SK-N-SH (cell line): ENCODE measurements at regions not wholly inside any gene's neighbourhood (a gene's known extent, or its start where the extent isn't known, plus 50 kb on each side); places are given as distances from the start of the nearest gene placed in this dataset.

Source experiments
- CTCF ChIA-PET: fragments of 300-600, 350-600 bp; formaldehyde crosslinking; extraction: SDS; loops from one replicate; lab custom pipeline; 2021; lab: Yijun Ruan, JAX
- POLR2A ChIA-PET: fragments of 350-600 bp; sonication (Branson Sonifier 250); formaldehyde crosslinking; extraction: SDS; loops from one replicate; lab custom pipeline; 2020; ENCODE audit warnings: antibody characterized with exemption, inconsistent platforms; lab: Yijun Ruan, JAX
- DNase-seq: peaks from one replicate; pipeline ENCODE4 v3.0.0; 2012
- H2AFZ ChIP-seq: fragments of 200-600 bp; sonication (generic); 2 replicates; pipeline ENCODE4 v1.8.1; 2016; ENCODE audit warnings: antibody characterized with exemption, mild to moderate bottlenecking, low read depth
- H3F3A ChIP-seq: fragments of 200-600 bp; sonication (generic); replicated peaks from 2 replicates; pipeline ENCODE3; 2016; ENCODE audit warnings: antibody characterized with exemption, mild to moderate bottlenecking; ENCODE audit not compliant: insufficient read depth
- H3K27ac ChIP-seq, 2 experiments: fragments of 200-500 bp in 1 of 2; fragments of 200-600 bp in 1 of 2; sonication (Bioruptor generic) in 1 of 2; sonication (generic), shearing (Covaris generic) in 1 of 2; 2 replicates each; pipeline versions ENCODE4 v1.5.1 to v1.6.1; 2014 to 2016; ENCODE audit warnings: low read depth in 2 of 2, inconsistent platforms in 1 of 2, low read length in 1 of 2, mild to moderate bottlenecking in 1 of 2, mixed read lengths in 1 of 2
- H3K27me3 ChIP-seq: fragments of 200-600 bp; sonication (generic), shearing (Covaris generic); 2 replicates; pipeline ENCODE4 v1.6.1; 2016; ENCODE audit warnings: mixed run types; ENCODE audit not compliant: insufficient read depth
- H3K36me3 ChIP-seq, 2 experiments: fragments of 200-500 bp in 1 of 2; fragments of 200-600 bp in 1 of 2; sonication (Bioruptor generic) in 1 of 2; sonication (generic) in 1 of 2; replicated peaks in 1 of 2; 2 replicates each; pipeline versions ENCODE3 to v1.5.1; 2014 to 2016; ENCODE audit warnings: low read length in 1 of 2, mild to moderate bottlenecking in 1 of 2; ENCODE audit not compliant: insufficient read depth in 2 of 2, control insufficient read depth in 1 of 2
- H3K4me1 ChIP-seq, 2 experiments: fragments of 200-500 bp in 1 of 2; fragments of 200-600 bp in 1 of 2; sonication (Bioruptor generic) in 1 of 2; sonication (generic), shearing (Covaris generic) in 1 of 2; 2 replicates each; pipeline versions ENCODE4 v1.5.1 to v1.6.1; 2014 to 2016; ENCODE audit warnings: low read depth in 1 of 2, low read length in 1 of 2, mixed run types in 1 of 2; ENCODE audit not compliant: insufficient read depth in 2 of 2, control insufficient read depth in 1 of 2
- H3K4me2 ChIP-seq: fragments of 200-600 bp; sonication (generic), shearing (Covaris generic); 2 replicates; pipeline ENCODE4 v1.6.1; 2017; ENCODE audit warnings: mixed run types
- H3K4me3 ChIP-seq, 2 experiments: fragments of 200-500 bp in 1 of 2; fragments of 200-600 bp in 1 of 2; sonication (Bioruptor generic) in 1 of 2; sonication (generic), shearing (Covaris generic) in 1 of 2; 2 replicates each; pipeline versions ENCODE4 v1.5.1 to v1.8.1; 2014 to 2016; ENCODE audit warnings: low read depth in 2 of 2, inconsistent platforms in 1 of 2, low read length in 1 of 2, mild to moderate bottlenecking in 1 of 2, mixed read lengths in 1 of 2, moderate library complexity in 1 of 2
- H3K79me2 ChIP-seq: fragments of 200-600 bp; sonication (generic); 2 replicates; pipeline ENCODE4 v1.8.1; 2017; ENCODE audit warnings: mild to moderate bottlenecking; ENCODE audit not compliant: insufficient read depth
- H3K9ac ChIP-seq: fragments of 200-600 bp; sonication (generic); 2 replicates; pipeline ENCODE4 v1.6.1; 2017; ENCODE audit warnings: mixed run types
- H3K9me2 ChIP-seq: fragments of 200-600 bp; sonication (generic); 2 replicates; pipeline ENCODE4 v1.6.1; 2017; ENCODE audit warnings: mixed run types
- H3K9me3 ChIP-seq: fragments of 200-600 bp; sonication (generic); 2 replicates; pipeline ENCODE4 v1.6.1; 2017; ENCODE audit warnings: mixed run types, mild to moderate bottlenecking, moderate library complexity
- H4K20me1 ChIP-seq: fragments of 200-600 bp; sonication (generic); 2 replicates; pipeline ENCODE4 v1.6.1; 2017; ENCODE audit warnings: mild to moderate bottlenecking, mixed run types; ENCODE audit not compliant: insufficient read depth
- CHD2 ChIP-seq: fragments of 150-350 bp; IDR thresholded peaks from 2 replicates; pipeline ENCODE4 v1.6.1; 2018; ENCODE audit warnings: low read length; ENCODE audit not compliant: partially characterized antibody
- CTCF ChIP-seq: fragments of 200-600 bp; sonication (generic); IDR thresholded peaks from 2 replicates; pipeline ENCODE4 v1.6.1; 2017; ENCODE audit warnings: antibody characterized with exemption, mild to moderate bottlenecking, moderate library complexity
- EP300 ChIP-seq, 2 experiments: IDR thresholded peaks; 2 replicates each; pipeline versions ENCODE4 v1.4.0 to v1.6.1; 2012; ENCODE audit warnings: borderline replicate concordance in 1 of 2, low read depth in 1 of 2, low read length in 1 of 2
- FOSL2 ChIP-seq: IDR thresholded peaks from 2 replicates; pipeline ENCODE4 v1.4.0; 2012; ENCODE audit warnings: low read depth, mild to moderate bottlenecking, moderate library complexity, borderline replicate concordance
- MEF2A ChIP-seq: IDR thresholded peaks from 2 replicates; pipeline ENCODE4 v1.4.0; 2012; ENCODE audit warnings: low read depth, borderline replicate concordance
- NFIC ChIP-seq: IDR thresholded peaks from 2 replicates; pipeline ENCODE4 v1.4.0; 2012; ENCODE audit warnings: borderline replicate concordance
- POLR2AphosphoS5 ChIP-seq: IDR thresholded peaks from 2 replicates; pipeline ENCODE4 v1.6.1; 2012; ENCODE audit warnings: low read depth, low read length
- SIN3A ChIP-seq: IDR thresholded peaks from 2 replicates; pipeline ENCODE4 v1.6.1; 2012; ENCODE audit warnings: low read depth, mild to moderate bottlenecking, low read length, moderate library complexity, borderline replicate concordance
- USF1 ChIP-seq: IDR thresholded peaks from 2 replicates; pipeline ENCODE4 v1.4.0; 2012; ENCODE audit warnings: low read depth, borderline replicate concordance
- USF2 ChIP-seq: fragments of 150-350 bp; IDR thresholded peaks from 2 replicates; pipeline ENCODE4 v1.6.1; 2017; ENCODE audit warnings: antibody characterized with exemption, low read length, low read depth, borderline replicate concordance
- YY1 ChIP-seq: IDR thresholded peaks from 2 replicates; pipeline ENCODE4 v1.4.0; 2012; ENCODE audit warnings: low read depth, mild to moderate bottlenecking
- WGBS: methylation state at CpG from one replicate; pipeline ENCODE4 v1.1.6; 2017; ENCODE audit warnings: low lambda C conversion rate; 5-methylcytosine and 5-hydroxymethylcytosine counted together
- small RNA-seq, 7 experiments: library from RNA; depleted of rRNA; stranded (forward); fragments of <200 nt; gene quantifications; one replicate each; pipeline ENCODE3, GENCODE V24; 2012
- TF ChIP-seq, protein P1 (sequence below): IDR thresholded peaks from 2 replicates; pipeline ENCODE4 v1.4.0; 2012; ENCODE audit warnings: low read depth
- TF ChIP-seq, protein P2 (sequence below): fragments of 150-350 bp; IDR thresholded peaks from 2 replicates; pipeline ENCODE4 v1.6.1; 2016; ENCODE audit warnings: mild to moderate bottlenecking, low read depth, low read length

DNA sequence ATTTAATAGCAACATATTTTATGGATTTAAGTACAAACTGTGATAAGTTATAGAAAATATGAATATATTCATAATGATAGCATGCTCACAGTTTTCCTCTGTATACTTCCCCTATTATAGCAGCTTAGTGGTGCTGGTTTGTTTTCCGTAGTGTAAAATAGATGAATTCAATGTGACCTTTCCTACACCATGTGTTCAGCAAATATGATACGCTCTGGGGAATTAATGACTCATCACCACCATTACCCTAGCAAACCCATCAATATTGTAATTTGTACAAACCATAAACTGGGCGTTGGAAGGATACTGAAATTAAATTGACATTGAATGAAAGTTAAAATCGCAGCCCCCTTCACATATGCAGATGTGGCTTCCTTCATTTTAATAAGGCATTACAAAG is 58.7 kb upstream of the CDH19 start:
- Histone ChIP-seq H3K9ac (no peak overlapping the region), H3K4me3 (no peak overlapping the region), H3F3A (no peaks in the 10 kb centered on the region), H3K27me3 (no peaks in the 10 kb centered on the region), H3K27ac (no peak overlapping the region), H3K9me3 (no peaks in the 10 kb centered on the region), H4K20me1 (no peaks in the 10 kb centered on the region), H2AFZ (no peak overlapping the region), H3K36me3 (no peaks in the 10 kb centered on the region), H3K9me2 (no peaks in the 10 kb centered on the region), H3K4me2 (no peak overlapping the region), H3K4me1 (no peaks in the 10 kb centered on the region; a peak in 2 of 4 replicates)
- CTCF ChIA-PET = interaction anchor here (1.5 kb wide), 1 partner anchor 20 kb away, joined by 4 read pairs; no protein-coding TSS in a partner anchor
- WGBS = 28% methylated on average over 4 of the region's 4 CpGs
- no peak for DNase-seq
- POLR2A ChIA-PET = no interaction called here
- TF ChIP-seq USF1 = no peak
- no peak for TF ChIP-seq SIN3A
- no peak for TF ChIP-seq EP300 (IDR thresholded peaks at IDR 0.05; ENCODE audit: borderline replicate concordance in 1 of 2, low read depth in 1 of 2, low read length in 1 of 2)
- no peak for TF ChIP-seq MEF2A
- no peak for TF ChIP-seq CHD2
- TF ChIP-seq, protein P1, sequence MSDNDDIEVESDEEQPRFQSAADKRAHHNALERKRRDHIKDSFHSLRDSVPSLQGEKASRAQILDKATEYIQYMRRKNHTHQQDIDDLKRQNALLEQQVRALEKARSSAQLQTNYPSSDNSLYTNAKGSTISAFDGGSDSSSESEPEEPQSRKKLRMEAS = no peak
- TF ChIP-seq, protein P2, sequence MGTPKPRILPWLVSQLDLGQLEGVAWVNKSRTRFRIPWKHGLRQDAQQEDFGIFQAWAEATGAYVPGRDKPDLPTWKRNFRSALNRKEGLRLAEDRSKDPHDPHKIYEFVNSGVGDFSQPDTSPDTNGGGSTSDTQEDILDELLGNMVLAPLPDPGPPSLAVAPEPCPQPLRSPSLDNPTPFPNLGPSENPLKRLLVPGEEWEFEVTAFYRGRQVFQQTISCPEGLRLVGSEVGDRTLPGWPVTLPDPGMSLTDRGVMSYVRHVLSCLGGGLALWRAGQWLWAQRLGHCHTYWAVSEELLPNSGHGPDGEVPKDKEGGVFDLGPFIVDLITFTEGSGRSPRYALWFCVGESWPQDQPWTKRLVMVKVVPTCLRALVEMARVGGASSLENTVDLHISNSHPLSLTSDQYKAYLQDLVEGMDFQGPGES = no peak
- TF ChIP-seq, all 33 proteins: peak for 0
- H3K79me2 ChIP-seq = no peaks in the 10 kb centered on the region

DNA sequence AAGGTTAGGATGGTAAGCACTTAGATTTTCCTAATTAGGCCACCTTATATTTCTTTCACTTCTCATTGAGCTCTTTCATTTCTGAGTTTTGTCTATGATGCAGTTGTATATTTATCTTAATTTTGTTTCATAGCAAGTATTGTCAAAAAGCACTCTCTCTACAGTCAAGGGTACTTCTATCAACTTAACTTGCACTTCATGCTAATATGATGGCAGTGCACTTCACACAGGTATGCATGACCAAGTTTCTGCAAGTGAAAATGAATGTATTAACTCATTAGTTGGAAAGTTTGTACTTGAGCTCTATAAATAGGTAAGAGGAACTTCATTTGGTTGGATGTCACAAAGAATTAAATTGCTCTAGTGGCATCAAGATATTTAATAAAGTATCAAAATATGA is 51.5 kb upstream of the CDH19 start:
- no peaks in the 10 kb centered on the region for H3F3A ChIP-seq
- no peak overlapping the region for H3K9ac ChIP-seq
- H3K27me3 ChIP-seq = no peaks in the 10 kb centered on the region
- H3K27ac ChIP-seq = no peak overlapping the region
- no peaks in the 10 kb centered on the region for H3K36me3 ChIP-seq
- no peak for DNase-seq
- H2AFZ ChIP-seq = no peak overlapping the region
- POLR2A ChIA-PET = no interaction called here
- no peaks in the 10 kb centered on the region for H3K79me2 ChIP-seq
- no peak overlapping the region for H3K4me3 ChIP-seq
- H3K4me2 ChIP-seq = no peak overlapping the region
- H4K20me1 ChIP-seq = no peaks in the 10 kb centered on the region
- H3K9me3 ChIP-seq = no peaks in the 10 kb centered on the region
- TF ChIP-seq CTCF (no peak), FOSL2 (no peak), USF2 (no peak), NFIC (no peak), YY1 (no peak), POLR2AphosphoS5 (no peak)
- TF ChIP-seq, protein P1 = no peak
- TF ChIP-seq, all 33 proteins: peak for 0
- no peaks in the 10 kb centered on the region; a peak in 1 of 4 replicates for H3K4me1 ChIP-seq
- no peaks in the 10 kb centered on the region for H3K9me2 ChIP-seq
- CTCF ChIA-PET = no interaction called here

Small RNAs in the stretch of these regions (small RNA-seq; reads per million reads assigned to genes)
- gene AC091042.1 = 0 reads per million in 7 experiments
- 0 reads per million in 7 experiments for gene MIR5011
- 0 to 5.7 (median 0) reads per million in 7 experiments for gene RNU6-1037P
- gene RPL31P9 = 0 reads per million in 7 experiments
